ENCODE measurements at regions not wholly inside any gene's neighbourhood (a gene's known extent, or its start where the extent isn't known, plus 50 kb on each side); places are given as distances from the start of the nearest gene placed in this dataset.

DNA sequence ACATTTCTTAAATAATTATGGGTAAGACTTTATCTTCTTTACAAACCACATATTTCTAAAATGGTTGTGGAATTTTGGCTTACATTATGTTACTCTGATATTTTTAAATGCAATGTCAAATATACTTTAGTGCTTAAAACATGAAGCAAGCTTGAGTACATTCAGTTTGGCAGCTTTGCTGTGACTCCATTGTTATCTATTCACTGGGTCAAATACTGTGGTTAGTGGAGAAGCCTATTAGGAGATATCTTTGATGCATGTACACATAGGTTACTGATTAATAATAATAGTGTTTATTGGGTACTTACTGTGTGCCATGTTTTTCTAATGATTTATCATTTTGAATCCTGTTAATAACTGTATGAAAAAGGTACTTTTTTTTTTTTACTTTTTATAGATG, 520.4 kb upstream of the B3GALT2 start:
- DNase-seq (ENCODE audit: low read depth): no peak
- no peak overlapping the region for H3K4me3 ChIP-seq (ENCODE audit: low read depth, low read length)
- TF ChIP-seq CTCF (IDR thresholded peaks at IDR 0.05; ENCODE audit: insufficient read depth, low read depth, low read length, missing control alignments): no peak

DNA sequence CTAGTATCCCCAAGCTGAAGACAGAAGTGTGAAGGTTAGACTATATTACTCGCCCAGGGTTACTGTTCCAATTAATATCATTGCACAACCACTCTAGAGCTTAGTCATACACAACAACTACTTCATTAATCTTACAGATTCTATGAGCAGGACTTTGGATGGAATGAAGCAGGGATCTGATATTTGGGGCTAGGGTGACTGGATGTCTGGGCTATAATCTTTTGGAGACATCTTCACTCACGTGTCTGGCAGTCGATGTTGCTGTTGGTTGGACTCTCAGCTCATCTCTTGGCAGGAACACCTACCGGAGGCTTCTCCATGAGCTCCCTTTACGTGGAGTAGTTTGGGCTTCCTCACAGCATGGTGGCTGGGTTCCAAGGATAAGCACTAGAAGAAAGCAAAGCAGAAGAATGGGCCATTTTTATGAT, 519.2 kb upstream of the B3GALT2 start:
- TF ChIP-seq CTCF (IDR thresholded peaks at IDR 0.05; ENCODE audit: insufficient read depth, low read depth, low read length, missing control alignments): no peak

DNA sequence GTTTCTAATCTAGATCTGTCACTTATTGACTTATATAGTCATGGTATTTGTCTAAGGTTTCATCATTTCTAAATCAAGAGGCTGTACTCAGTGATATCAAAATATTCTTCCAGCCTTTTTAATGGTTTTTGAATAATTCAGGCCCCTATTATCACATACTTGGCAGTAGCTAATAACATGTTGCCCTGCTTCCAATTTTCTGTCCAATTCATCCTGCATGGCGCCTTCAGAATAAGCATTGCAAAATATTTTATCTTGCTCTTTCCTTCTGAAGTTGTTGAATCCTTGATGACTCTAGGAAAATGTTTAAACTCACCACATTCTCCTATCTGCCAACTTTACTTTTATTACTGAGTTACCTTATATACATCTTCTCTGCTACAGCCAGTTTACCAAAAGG, 517.2 kb upstream of the B3GALT2 start:
- no peak for DNase-seq (ENCODE audit: low read depth)
- H3K4me3 ChIP-seq (ENCODE audit: low read depth, low read length): no peak overlapping the region
- no peak for TF ChIP-seq CTCF (IDR thresholded peaks at IDR 0.05; ENCODE audit: insufficient read depth, low read depth, low read length, missing control alignments)

More for the DNA sequence above, 519.2 kb upstream of the B3GALT2 start:
- DNase-seq (ENCODE audit: low read depth): no peak
- H3K4me3 ChIP-seq (ENCODE audit: low read depth, low read length): no peak overlapping the region

GRCh38 chr1:193703121-193703520, 516.7 kb upstream of the B3GALT2 start:
- DNase-seq (ENCODE audit: low read depth): no peak
- no peak overlapping the region for H3K4me3 ChIP-seq (ENCODE audit: low read depth, low read length)
- no peak for TF ChIP-seq CTCF (IDR thresholded peaks at IDR 0.05; ENCODE audit: insufficient read depth, low read depth, low read length, missing control alignments)

GRCh38 chr1:193701759-193702158, 515.3 kb upstream of the B3GALT2 start:
- no peak for DNase-seq (ENCODE audit: low read depth)
- no peak for TF ChIP-seq CTCF (IDR thresholded peaks at IDR 0.05; ENCODE audit: insufficient read depth, low read depth, low read length, missing control alignments)
- no peak overlapping the region for H3K4me3 ChIP-seq (ENCODE audit: low read depth, low read length)

DNA sequence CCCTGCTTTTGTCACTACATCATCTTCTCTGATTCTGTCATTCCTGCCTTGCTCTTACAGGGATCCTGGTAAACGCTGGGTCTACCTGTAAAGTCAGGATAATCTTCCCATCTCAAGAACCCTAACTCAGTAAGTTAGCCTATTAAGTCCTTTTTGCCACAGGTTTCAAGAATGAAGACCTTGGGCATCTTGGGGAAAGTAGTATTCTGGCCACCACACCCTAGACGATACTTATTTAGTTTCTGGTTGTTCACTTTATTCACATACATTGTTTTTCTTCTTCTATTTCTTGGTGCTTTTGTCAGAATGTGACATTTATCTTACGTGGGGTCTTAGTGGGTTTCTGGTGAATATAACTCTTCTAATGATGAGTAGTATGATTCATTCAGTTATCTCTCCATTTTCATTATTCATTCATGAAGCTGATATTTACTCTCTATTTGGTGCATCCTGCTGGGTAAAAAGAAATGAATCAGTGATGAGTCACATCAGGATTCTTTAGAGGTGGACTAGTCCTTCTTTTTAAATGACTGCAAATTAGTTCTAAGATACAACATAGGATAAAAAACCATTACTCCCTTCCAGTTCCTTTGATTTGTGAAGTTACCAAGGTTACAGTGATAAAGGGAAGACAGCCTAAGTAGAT, 514.4 kb upstream of the B3GALT2 start:
- no peak for TF ChIP-seq CTCF (IDR thresholded peaks at IDR 0.05; ENCODE audit: insufficient read depth, low read depth, low read length, missing control alignments)
- DNase-seq (ENCODE audit: low read depth): no peak
- no peak overlapping the region for H3K4me3 ChIP-seq (ENCODE audit: low read depth, low read length)

GRCh38 chr1:193699261-193699660, 512.8 kb upstream of the B3GALT2 start:
- DNase-seq (ENCODE audit: low read depth): no peak
- TF ChIP-seq CTCF (IDR thresholded peaks at IDR 0.05; ENCODE audit: insufficient read depth, low read depth, low read length, missing control alignments): no peak
- H3K4me3 ChIP-seq (ENCODE audit: low read depth, low read length): no peak overlapping the region
